HS-5 (cell line): ENCODE measurements at regions not wholly inside any gene's neighbourhood (a gene's known extent, or its start where the extent isn't known, plus 50 kb on each side); places are given as distances from the start of the nearest gene placed in this dataset.
"Not testable (repeated sequence)": the region's sequence is repeated elsewhere in the genome, so short reads cannot be mapped to it uniquely, and the experiment has no call there.

ENCODE experiments used
- DNase-seq: peaks from one replicate; pipeline ENCODE4 v3.0.0-alpha.2; 2012; ENCODE audit warnings: low read depth

DNA sequence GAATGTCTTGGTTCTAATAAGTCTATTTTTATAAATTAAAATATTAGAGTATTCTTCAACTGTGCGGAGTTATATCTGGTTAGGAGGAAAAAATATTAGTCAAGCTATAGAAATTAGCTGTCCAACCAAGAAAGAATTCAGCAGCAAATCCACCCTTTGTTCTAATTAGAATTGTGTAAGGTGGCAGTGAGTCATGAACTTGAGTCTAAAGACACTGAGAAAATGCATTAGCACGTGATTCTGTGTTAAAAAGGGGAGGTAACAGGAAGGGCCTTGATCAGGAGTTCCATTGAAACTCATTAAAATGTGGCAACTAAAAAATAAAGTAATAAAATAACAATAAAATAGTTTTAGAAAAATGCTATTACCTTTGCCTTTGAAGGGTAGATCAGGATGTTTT lies 398.2 kb upstream of the RGS18 start:
- no peak for DNase-seq

DNA sequence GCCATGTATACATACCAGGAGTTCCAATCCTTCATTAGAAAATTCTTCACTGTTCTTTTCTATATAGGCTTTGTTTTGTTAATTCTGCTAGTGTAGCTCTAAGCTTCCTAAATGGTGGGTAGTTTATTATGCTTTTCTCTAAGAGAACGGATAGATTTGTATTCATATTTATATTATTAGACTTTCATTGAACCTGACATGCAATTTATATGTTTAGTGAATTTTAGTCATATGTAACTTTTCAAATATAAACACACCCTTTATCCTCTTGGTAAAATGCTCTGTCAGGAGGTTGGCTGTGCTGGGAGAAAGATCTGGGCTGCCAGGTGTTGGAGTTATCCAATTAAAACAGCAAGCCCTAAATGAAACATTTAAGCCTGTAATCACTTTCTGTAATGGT lies 369.7 kb upstream of the RGS18 start:
- no peak for DNase-seq

DNA sequence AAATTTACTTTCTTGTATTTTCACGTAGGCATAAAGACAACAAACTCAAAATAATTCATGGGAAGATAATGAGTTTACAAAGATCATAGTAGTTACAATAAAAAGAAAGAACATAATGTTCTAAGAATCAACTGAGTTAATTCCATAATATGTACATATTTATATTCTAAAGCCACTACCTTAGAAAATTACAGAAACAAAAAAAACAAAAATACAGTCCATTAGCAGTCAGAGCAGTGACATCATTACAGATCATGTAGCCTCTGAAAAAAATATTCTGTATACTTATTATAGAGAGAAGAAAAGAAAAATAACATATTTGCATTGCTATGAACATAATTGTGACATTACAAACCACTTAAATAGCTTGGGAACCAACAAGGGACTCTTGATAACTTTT lies 360.1 kb upstream of the RGS18 start:
- DNase-seq: no peak

DNA sequence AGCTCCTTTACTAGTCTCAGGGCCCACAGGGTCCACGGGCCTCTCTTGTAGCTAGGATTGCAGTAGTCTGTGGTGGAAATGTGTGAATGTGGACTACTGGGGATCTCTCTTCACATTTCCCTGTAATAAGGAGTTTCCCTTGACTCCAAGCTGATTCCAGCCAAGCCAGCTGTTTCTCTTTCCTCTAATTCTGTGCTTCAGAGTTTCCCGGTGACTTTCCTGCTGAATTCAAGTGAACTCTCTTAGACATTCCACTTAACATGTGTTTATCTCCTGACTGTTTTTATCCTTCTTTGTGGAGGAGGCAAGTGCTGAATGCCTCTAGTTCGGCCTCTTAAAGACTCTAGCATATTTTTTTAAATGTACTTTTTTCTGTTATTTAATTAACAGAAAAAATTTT lies 354.0 kb upstream of the RGS18 start:
- no peak for DNase-seq

GRCh38 chr1:191813593-191813992 lies 344.7 kb upstream of the RGS18 start:
- DNase-seq: not testable (repeated sequence)

GRCh38 chr1:191818198-191818597 lies 340.1 kb upstream of the RGS18 start:
- no peak for DNase-seq

- no peak for DNase-seq
Measured at GRCh38 chr1:191831572-191831971, 326.7 kb upstream of the RGS18 start.

GRCh38 chr1:191839891-191840290 lies 318.4 kb upstream of the RGS18 start:
- DNase-seq: no peak

DNA sequence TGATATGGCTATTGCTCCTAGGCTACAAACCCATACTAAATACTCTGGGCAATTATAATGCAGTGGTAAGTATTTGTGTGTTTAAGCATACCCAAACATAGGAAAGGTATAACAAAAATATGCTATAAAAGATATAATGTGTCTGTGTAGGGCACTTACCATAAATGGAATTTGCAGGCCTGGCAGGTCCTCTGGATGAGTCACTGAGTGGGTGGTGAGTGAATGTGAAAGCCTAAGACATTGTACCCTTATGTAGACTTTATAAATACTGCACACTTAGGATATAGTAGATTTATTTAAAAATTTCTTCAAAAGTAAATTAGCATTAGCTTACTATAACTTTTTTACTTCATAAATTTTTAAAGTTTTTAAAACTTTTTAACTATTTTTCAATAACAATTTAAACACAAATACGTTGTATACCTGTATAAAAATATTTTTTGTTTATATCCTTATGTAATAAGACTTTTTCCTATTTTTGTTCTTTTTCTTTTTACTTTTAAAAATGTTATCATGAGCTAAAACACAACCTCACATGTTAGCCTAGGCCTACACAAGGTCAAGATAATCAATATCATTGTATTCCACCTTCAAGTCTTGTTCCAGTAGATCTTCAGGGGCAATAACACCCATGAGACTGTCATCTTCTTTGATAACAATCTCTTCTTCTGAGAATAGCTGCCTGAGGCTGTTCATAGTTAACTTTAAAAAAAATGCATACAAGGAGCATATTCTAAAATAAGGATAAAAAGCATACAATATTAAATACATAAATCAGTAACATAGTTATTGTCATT lies 306.3 kb upstream of the RGS18 start:
- no peak for DNase-seq

GRCh38 chr1:191852907-191853306 lies 305.4 kb upstream of the RGS18 start:
- no peak for DNase-seq

DNA sequence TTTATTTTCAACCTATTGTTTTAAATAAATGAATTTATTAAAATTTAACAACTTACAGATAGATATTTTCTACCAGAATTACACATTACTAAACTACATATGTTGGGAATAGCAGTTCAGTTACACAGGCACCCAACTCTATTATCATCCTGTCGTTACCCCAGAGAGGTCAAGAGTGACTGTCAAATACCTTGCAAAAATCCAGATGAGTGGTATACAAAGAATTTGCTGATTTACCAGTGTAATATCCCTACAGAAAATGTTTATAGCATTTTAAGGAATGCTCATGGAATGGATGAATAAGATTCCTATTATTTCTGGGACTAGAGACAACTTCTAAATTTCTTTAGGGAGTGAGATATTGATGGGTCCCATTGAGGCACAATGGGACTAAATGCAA lies 300.7 kb upstream of the RGS18 start:
- DNase-seq: peak; percentile 32

- DNase-seq: no peak
Measured at GRCh38 chr1:191865479-191865878, 292.8 kb upstream of the RGS18 start.

- DNase-seq: no peak
Measured at GRCh38 chr1:191866155-191866554, 292.1 kb upstream of the RGS18 start.

GRCh38 chr1:191869790-191870312 lies 288.4 kb upstream of the RGS18 start:
- no peak for DNase-seq

DNA sequence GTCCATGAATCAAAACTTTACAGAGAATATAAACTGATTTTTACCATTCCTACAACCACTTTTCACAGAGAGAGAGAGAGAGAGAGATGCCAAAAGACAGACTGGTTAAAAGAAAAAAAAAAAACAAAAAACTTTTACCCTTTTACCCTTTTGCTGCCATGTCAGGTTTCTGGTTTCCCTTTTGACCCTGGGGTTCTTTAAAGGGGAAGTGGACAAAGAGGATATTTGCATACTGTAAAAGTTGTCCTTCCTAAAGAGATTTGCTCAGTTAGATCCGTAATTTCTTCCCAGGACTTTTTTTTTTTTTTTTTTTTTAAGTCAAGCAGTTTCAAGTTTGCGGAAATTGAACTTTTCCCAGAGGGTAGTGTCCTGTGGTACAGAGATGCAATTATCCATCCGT lies 287.8 kb upstream of the RGS18 start:
- no peak for DNase-seq

DNA sequence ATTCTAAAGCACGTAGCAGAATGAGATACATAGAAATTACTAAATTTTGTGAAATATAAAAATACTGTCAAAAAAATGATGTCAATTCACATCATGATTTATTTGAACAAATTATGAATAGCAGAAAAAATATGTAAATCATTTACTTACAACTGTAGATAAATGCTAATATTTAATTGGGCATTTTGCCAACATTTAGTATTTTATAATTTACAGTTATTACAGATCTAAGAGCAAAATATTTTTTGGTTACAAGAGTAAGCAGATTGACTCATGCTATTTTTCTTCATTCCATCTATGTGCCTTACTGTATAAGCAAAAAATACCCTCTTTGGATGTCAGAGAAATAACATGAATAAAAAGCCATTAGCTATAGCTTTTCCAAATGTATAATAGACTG lies 282.3 kb upstream of the RGS18 start:
- DNase-seq: no peak

- DNase-seq: no peak
Measured at GRCh38 chr1:191876631-191877030, 281.6 kb upstream of the RGS18 start.

- no peak for DNase-seq
Measured at GRCh38 chr1:191882870-191883269, 275.4 kb upstream of the RGS18 start.

GRCh38 chr1:191886977-191887376 lies 271.3 kb upstream of the RGS18 start:
- no peak for DNase-seq

GRCh38 chr1:191888996-191889622 lies 269.2 kb upstream of the RGS18 start:
- no peak for DNase-seq

DNA sequence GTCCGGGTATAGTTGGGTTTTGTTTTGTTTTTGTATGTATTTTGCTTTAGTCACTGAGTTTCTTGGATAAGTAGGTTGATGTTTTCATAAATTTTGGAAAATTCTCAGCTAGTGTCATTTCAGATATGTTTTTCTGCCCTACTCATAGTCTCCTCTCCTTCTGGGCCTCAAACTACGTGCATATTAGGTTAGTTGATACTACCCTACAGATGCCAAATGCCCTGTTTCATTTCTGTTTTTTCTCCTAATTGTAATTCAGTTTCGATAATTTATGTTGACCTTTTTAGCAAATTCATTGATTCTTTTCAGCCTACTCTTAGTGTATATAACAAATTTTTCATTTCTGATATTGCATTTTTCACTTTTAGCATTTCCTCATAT lies 268.6 kb upstream of the RGS18 start:
- no peak for DNase-seq

- DNase-seq: no peak
Measured at GRCh38 chr1:191890433-191891088, 267.7 kb upstream of the RGS18 start.

DNA sequence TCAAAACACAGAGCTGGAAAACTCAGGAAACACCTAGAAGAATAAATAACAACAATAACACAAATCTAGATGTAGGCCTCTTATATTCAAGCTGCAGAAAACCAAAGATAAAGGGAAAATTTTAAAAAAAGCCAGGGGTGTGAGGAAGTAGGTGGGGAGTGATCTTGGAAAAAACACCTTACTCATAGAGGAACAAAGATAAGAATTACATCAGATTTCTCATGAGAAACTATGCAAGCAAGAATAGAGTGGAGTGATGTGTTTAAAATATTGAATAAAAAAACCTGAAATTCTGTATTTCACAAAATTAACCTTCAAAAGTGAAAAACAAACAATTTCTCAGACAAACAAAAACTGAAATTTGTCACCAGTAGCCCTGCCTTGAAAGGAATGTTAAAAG lies 265.5 kb upstream of the RGS18 start:
- no peak for DNase-seq
